GM23338 (cell line): ENCODE measurements at regions not wholly inside any gene's neighbourhood (a gene's known extent, or its start where the extent isn't known, plus 50 kb on each side); places are given as distances from the start of the nearest gene placed in this dataset.
"Not testable (repeated sequence)": the region's sequence is repeated elsewhere in the genome, so short reads cannot be mapped to it uniquely, and the experiment has no call there.

Experiments
- ATAC-seq: fragments of 200-7000 bp; cut with Tn5 transposase; 3 replicates; pipeline ENCODE4 v1.9.1; 2020
- DNase-seq: peaks from one replicate; pipeline ENCODE4 v3.0.0-alpha.2; 2015; ENCODE audit warnings: low spot score
- H2AFZ ChIP-seq: fragments of 200-600 bp; sonication (generic); 2 replicates; pipeline ENCODE4 v1.8.0; 2016; ENCODE audit warnings: antibody characterized with exemption, mild to moderate bottlenecking, moderate library complexity
- H3F3A ChIP-seq: fragments of 200-600 bp; sonication (generic); replicated peaks from 2 replicates; pipeline ENCODE4 v1.8.0; 2017; ENCODE audit warnings: antibody characterized with exemption, mixed run types, low read depth
- H3K27ac ChIP-seq: fragments of 200-600 bp; sonication (generic); 2 replicates; pipeline ENCODE4 v1.6.1; 2016; ENCODE audit warnings: low read depth
- H3K27me3 ChIP-seq: fragments of 200-600 bp; sonication (generic); 2 replicates; pipeline ENCODE4 v1.8.0; 2016; ENCODE audit warnings: mild to moderate bottlenecking, mixed run types, moderate library complexity; ENCODE audit not compliant: insufficient read depth
- H3K36me3 ChIP-seq: fragments of 200-600 bp; sonication (generic); 2 replicates; pipeline ENCODE4 v1.8.0; 2016; ENCODE audit warnings: mild to moderate bottlenecking; ENCODE audit not compliant: insufficient read depth
- H3K4me1 ChIP-seq: fragments of 200-600 bp; sonication (generic); 2 replicates; pipeline ENCODE4 v1.8.0; 2016; ENCODE audit warnings: mild to moderate bottlenecking, moderate library complexity; ENCODE audit not compliant: insufficient read depth
- H3K4me2 ChIP-seq: fragments of 200-600 bp; sonication (generic); 2 replicates; pipeline ENCODE4 v1.7.1; 2017; ENCODE audit warnings: mixed run types
- H3K4me3 ChIP-seq: fragments of 200-600 bp; sonication (generic); 2 replicates; pipeline ENCODE4 v1.6.1; 2016; ENCODE audit warnings: mixed run types
- H3K79me2 ChIP-seq: fragments of 200-600 bp; sonication (generic); replicated peaks from 2 replicates; pipeline ENCODE4 v1.8.0; 2017; ENCODE audit warnings: mild to moderate bottlenecking; ENCODE audit not compliant: insufficient read depth
- H3K9me2 ChIP-seq: fragments of 200-600 bp; sonication (generic); 2 replicates; pipeline ENCODE4 v1.8.0; 2017; ENCODE audit not compliant: insufficient read depth
- H4K20me1 ChIP-seq: fragments of 200-600 bp; sonication (generic); replicated peaks from 2 replicates; pipeline ENCODE4 v1.8.0; 2017; ENCODE audit warnings: mild to moderate bottlenecking; ENCODE audit not compliant: insufficient read depth
- H3K27ac Mint-ChIP-seq: 2 replicates; pipeline ENCODE4 v1.8.0; 2020; ENCODE audit warnings: inconsistent platforms, mild to moderate bottlenecking, moderate library complexity, mixed read lengths
- H3K27me3 Mint-ChIP-seq: 3 replicates; pipeline ENCODE4 v1.8.0; 2022; ENCODE audit warnings: low read depth, mild to moderate bottlenecking, moderate library complexity, mixed read lengths, inconsistent platforms; ENCODE audit not compliant: insufficient read depth, poor library complexity
- H3K36me3 Mint-ChIP-seq: 3 replicates; pipeline ENCODE4 v1.8.0; 2021; ENCODE audit warnings: low read depth, mild to moderate bottlenecking, inconsistent platforms, moderate library complexity, mixed read lengths
- H3K4me1 Mint-ChIP-seq: 3 replicates; pipeline ENCODE4 v1.8.0; 2020; ENCODE audit warnings: mild to moderate bottlenecking, inconsistent platforms, mixed read lengths
- H3K4me3 Mint-ChIP-seq: 3 replicates; pipeline ENCODE4 v1.8.0; 2021; ENCODE audit warnings: moderate library complexity, mild to moderate bottlenecking, inconsistent platforms, mixed read lengths
- H3K9me3 Mint-ChIP-seq: 3 replicates; pipeline ENCODE4 v1.8.0; 2020; ENCODE audit warnings: moderate library complexity, mild to moderate bottlenecking, inconsistent platforms, mixed read lengths

DNA sequence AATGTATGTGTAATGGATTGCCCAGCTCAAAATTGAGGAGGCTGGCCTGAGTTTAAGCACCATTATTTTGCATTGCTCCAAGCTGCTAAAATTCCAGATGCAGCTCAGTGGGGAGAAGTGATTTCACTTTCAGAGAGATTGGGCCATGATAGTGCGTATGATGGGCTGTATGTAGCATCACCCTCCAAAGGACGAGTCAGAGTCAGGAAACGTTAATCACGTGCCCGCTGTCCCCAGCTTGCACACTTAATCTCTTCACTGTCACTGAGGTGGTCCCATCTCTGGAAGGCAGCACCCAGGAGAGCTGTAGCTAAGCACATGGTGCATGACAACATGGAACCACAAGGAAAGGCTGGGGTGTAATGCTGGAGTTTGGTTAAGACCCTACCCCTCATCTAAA lies 337.4 kb downstream of the ANAPC1 start:
- H4K20me1 ChIP-seq, H3K36me3 ChIP-seq, H3K27me3 Mint-ChIP-seq, H3K36me3 Mint-ChIP-seq, H3K9me3 Mint-ChIP-seq, ATAC-seq, DNase-seq, H3K4me1 ChIP-seq, H3K4me1 Mint-ChIP-seq, H2AFZ ChIP-seq, H3K27ac ChIP-seq, H3K27me3 ChIP-seq, H3K4me3 ChIP-seq, H3F3A ChIP-seq, H3K4me2 ChIP-seq, H3K79me2 ChIP-seq, H3K4me3 Mint-ChIP-seq, H3K9me2 ChIP-seq, H3K27ac Mint-ChIP-seq: not testable (repeated sequence)

DNA sequence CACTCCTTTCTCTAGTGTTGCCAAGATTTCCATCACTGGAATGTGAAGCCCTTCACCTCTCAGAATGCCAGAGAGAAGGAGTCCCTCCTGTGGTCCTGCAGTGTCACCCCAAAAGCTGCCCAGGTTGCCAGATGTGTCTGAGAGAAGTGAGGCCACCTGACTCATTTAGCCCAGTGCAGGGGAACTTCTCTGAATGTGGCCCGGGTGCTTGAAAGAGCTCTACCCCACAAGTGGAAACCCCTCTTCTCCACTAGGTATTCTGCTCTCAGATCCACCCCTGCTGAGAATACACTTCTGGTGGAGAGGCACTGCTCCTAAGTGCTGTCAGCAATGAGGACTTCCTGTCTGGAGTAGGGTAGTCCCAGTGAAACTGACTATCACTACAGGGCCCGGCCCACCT lies 334.8 kb downstream of the ANAPC1 start:
- H3K4me1 ChIP-seq, H3K79me2 ChIP-seq, H3K27me3 ChIP-seq, H3K36me3 Mint-ChIP-seq, H2AFZ ChIP-seq, H3K4me1 Mint-ChIP-seq, ATAC-seq, H3K9me2 ChIP-seq, H4K20me1 ChIP-seq, H3K4me3 Mint-ChIP-seq, H3F3A ChIP-seq, H3K4me3 ChIP-seq, H3K27me3 Mint-ChIP-seq, DNase-seq, H3K27ac Mint-ChIP-seq, H3K36me3 ChIP-seq, H3K4me2 ChIP-seq, H3K27ac ChIP-seq, H3K9me3 Mint-ChIP-seq: not testable (repeated sequence)

- not testable (repeated sequence) for H3K79me2 ChIP-seq, H3K4me3 ChIP-seq, H3K4me1 Mint-ChIP-seq, H3K36me3 ChIP-seq, H3K4me1 ChIP-seq, H3K9me2 ChIP-seq, H3K9me3 Mint-ChIP-seq, DNase-seq, H3K36me3 Mint-ChIP-seq, H3K27me3 Mint-ChIP-seq, H4K20me1 ChIP-seq, H3K4me3 Mint-ChIP-seq, H3K4me2 ChIP-seq, H3K27ac Mint-ChIP-seq, H3F3A ChIP-seq, H3K27me3 ChIP-seq, H3K27ac ChIP-seq, H2AFZ ChIP-seq
- ATAC-seq, result peak; percentile 57; the same call in 2 of the 3 replicates
These were observed 332.6 kb downstream of the ANAPC1 start for GRCh38 chr2:111551428-111551827.

DNA sequence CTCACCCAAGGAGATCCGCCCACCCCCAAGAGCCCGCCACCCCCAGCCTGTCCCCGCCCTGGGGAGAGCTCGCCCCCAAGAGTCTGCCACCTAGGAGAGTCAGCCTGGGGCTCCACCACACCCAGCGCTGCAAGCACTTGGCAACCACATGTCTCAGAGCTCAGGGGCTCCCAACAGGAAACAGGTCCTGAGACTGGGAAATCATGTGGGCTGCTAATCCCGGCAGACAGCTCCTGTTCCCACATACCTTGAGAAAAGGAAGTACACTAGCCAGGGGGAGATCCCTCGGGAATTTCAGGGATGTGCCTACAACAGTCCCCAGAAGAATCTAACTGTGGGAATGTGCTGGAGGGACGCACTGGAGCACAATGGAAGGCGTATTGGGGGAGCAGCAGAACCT lies 331.4 kb downstream of the ANAPC1 start:
- not testable (repeated sequence) for H4K20me1 ChIP-seq, ATAC-seq, H3K27me3 Mint-ChIP-seq

GRCh38 chr2:111559301-111559700 lies 324.7 kb downstream of the ANAPC1 start:
- ATAC-seq, H3K4me1 Mint-ChIP-seq, H2AFZ ChIP-seq: not testable (repeated sequence)

More for the DNA sequence above, 331.4 kb downstream of the ANAPC1 start:
- not testable (repeated sequence) for H2AFZ ChIP-seq, H3K4me3 Mint-ChIP-seq, H3K27ac ChIP-seq, H3K4me2 ChIP-seq, H3K4me1 Mint-ChIP-seq, H3K27me3 ChIP-seq, H3K9me3 Mint-ChIP-seq, H3K4me3 ChIP-seq, H3K36me3 ChIP-seq, H3K9me2 ChIP-seq, H3K4me1 ChIP-seq, H3K79me2 ChIP-seq, H3K36me3 Mint-ChIP-seq, H3F3A ChIP-seq, H3K27ac Mint-ChIP-seq, DNase-seq

GRCh38 chr2:111559814-111560213 lies 324.2 kb downstream of the ANAPC1 start:
- not testable (repeated sequence) for DNase-seq, H4K20me1 ChIP-seq, H3F3A ChIP-seq, H3K79me2 ChIP-seq, H3K9me3 Mint-ChIP-seq, H3K27ac ChIP-seq, H3K4me2 ChIP-seq, H3K4me3 Mint-ChIP-seq, H3K4me3 ChIP-seq, ATAC-seq, H3K4me1 Mint-ChIP-seq, H3K9me2 ChIP-seq, H3K4me1 ChIP-seq, H2AFZ ChIP-seq, H3K27me3 ChIP-seq, H3K36me3 ChIP-seq, H3K36me3 Mint-ChIP-seq, H3K27me3 Mint-ChIP-seq, H3K27ac Mint-ChIP-seq

More at GRCh38 chr2:111559301-111559700, 324.7 kb downstream of the ANAPC1 start:
- DNase-seq, H3K27ac ChIP-seq, H3K4me2 ChIP-seq, H3K9me3 Mint-ChIP-seq, H3K79me2 ChIP-seq, H3K4me3 ChIP-seq, H3K36me3 Mint-ChIP-seq, H3K4me3 Mint-ChIP-seq, H3K27me3 ChIP-seq, H3K27me3 Mint-ChIP-seq, H3K36me3 ChIP-seq, H3K9me2 ChIP-seq, H3K4me1 ChIP-seq, H3F3A ChIP-seq, H3K27ac Mint-ChIP-seq, H4K20me1 ChIP-seq: not testable (repeated sequence)

- H4K20me1 ChIP-seq, H3K4me1 ChIP-seq, H3K27me3 Mint-ChIP-seq, H3K27me3 ChIP-seq, H3K4me3 ChIP-seq, H3K9me2 ChIP-seq, H3F3A ChIP-seq, H3K36me3 Mint-ChIP-seq, H3K4me3 Mint-ChIP-seq, ATAC-seq, H3K27ac Mint-ChIP-seq, H3K36me3 ChIP-seq, H3K4me2 ChIP-seq, H3K79me2 ChIP-seq, DNase-seq, H3K27ac ChIP-seq, H2AFZ ChIP-seq, H3K4me1 Mint-ChIP-seq: not testable (repeated sequence)
- peaks cover 12% of the 10 kb centered on the region for H3K9me3 Mint-ChIP-seq
These were observed 317.9 kb downstream of the ANAPC1 start for GRCh38 chr2:111566068-111566467.
